ENCODE measurements at regions not wholly inside any gene's neighbourhood (a gene's known extent, or its start where the extent isn't known, plus 50 kb on each side); places are given as distances from the start of the nearest gene placed in this dataset.

GRCh38 chr11:130778705-130779104, 137.6 kb downstream of the SNX19 start:
- TF ChIP-seq POLR2A (IDR thresholded peaks at IDR 0.05): no peak
- TF ChIP-seq POLR2AphosphoS5 (IDR thresholded peaks at IDR 0.05): no peak
